Liver (tissue), 3 donors: ENCODE measurements at regions not wholly inside any gene's neighbourhood (a gene's known extent, or its start where the extent isn't known, plus 50 kb on each side); places are given as distances from the start of the nearest gene placed in this dataset.

Source experiments
- CTCF ChIP-seq: fragments of 150-350 bp; IDR thresholded peaks from 2 replicates; pipeline ENCODE4 v1.5.1; 2017; ENCODE audit warnings: improper control_type of control experiment, low read depth, low read length; ENCODE audit not compliant: missing input control
- FOXA1 ChIP-seq: IDR thresholded peaks from 2 replicates; pipeline ENCODE4 v1.6.1; 2016; ENCODE audit warnings: antibody characterized with exemption
- FOXA2 ChIP-seq: IDR thresholded peaks from 2 replicates; pipeline ENCODE4 v1.6.1; 2016; ENCODE audit warnings: antibody characterized with exemption
- GABPA ChIP-seq, 2 donors: IDR thresholded peaks in 1 of 2; conservative IDR thresholded peaks in 1 of 2; 2 replicates each; pipeline ENCODE4 v1.6.1; 2016; ENCODE audit warnings: antibody characterized with exemption in 2 of 2, mild to moderate bottlenecking in 1 of 2, moderate library complexity in 1 of 2
- HNF4G ChIP-seq: IDR thresholded peaks from 2 replicates; pipeline ENCODE4 v1.6.1; 2016; ENCODE audit warnings: antibody characterized with exemption
- JUND ChIP-seq, 2 donors: IDR thresholded peaks; 2 replicates each; pipeline ENCODE4 v1.6.1; 2016; ENCODE audit warnings: antibody characterized with exemption in 2 of 2
- MAX ChIP-seq: IDR thresholded peaks from 2 replicates; pipeline ENCODE4 v1.6.1; 2016; ENCODE audit warnings: antibody characterized with exemption
- NR2F2 ChIP-seq: IDR thresholded peaks from 2 replicates; pipeline ENCODE4 v1.6.1; 2016; ENCODE audit warnings: antibody characterized with exemption
- REST ChIP-seq: IDR thresholded peaks from 2 replicates; pipeline ENCODE4 v1.6.1; 2016; ENCODE audit warnings: antibody characterized with exemption, mild to moderate bottlenecking
- RXRA ChIP-seq, 2 donors: IDR thresholded peaks; 2 replicates each; pipeline ENCODE4 v1.6.1; 2017 to 2018; ENCODE audit warnings: antibody characterized with exemption in 2 of 2, mild to moderate bottlenecking in 1 of 2
- SP1 ChIP-seq: IDR thresholded peaks from 2 replicates; pipeline ENCODE4 v1.6.1; 2018; ENCODE audit warnings: antibody characterized with exemption, mild to moderate bottlenecking
- TAF1 ChIP-seq: conservative IDR thresholded peaks from 2 replicates; pipeline ENCODE4 v1.6.1; 2016; ENCODE audit warnings: antibody characterized with exemption, mild to moderate bottlenecking
- YY1 ChIP-seq: IDR thresholded peaks from 2 replicates; pipeline ENCODE4 v1.6.1; 2016; ENCODE audit warnings: antibody characterized with exemption, mild to moderate bottlenecking
- ZBTB33 ChIP-seq: IDR thresholded peaks from 2 replicates; pipeline ENCODE4 v1.6.1; 2016; ENCODE audit warnings: antibody characterized with exemption
- donor health status: healthy.
- donor health status: healthy.

- no peak for TF ChIP-seq CTCF
- TF ChIP-seq ZBTB33: no peak
- TF ChIP-seq YY1: no peak
- no peak for TF ChIP-seq MAX
- TF ChIP-seq SP1: no peak
- TF ChIP-seq NR2F2: no peak
- no peak for TF ChIP-seq HNF4G
- TF ChIP-seq TAF1: no peak
- TF ChIP-seq FOXA1: no peak
- TF ChIP-seq RXRA (IDR thresholded peaks at IDR 0.05): no peak
- TF ChIP-seq GABPA (IDR thresholded peaks at IDR 0.05 in 1 of 2, conservative IDR thresholded peaks at IDR 0.05 in 1 of 2): no peak
- TF ChIP-seq JUND (IDR thresholded peaks at IDR 0.05): no peak
- TF ChIP-seq REST: no peak
- TF ChIP-seq FOXA2: no peak
Measured at GRCh38 chr6:33921745-33922144, 117.9 kb upstream of the MLN start.
